GM13976 (cell line): ENCODE measurements at regions not wholly inside any gene's neighbourhood (a gene's known extent, or its start where the extent isn't known, plus 50 kb on each side); places are given as distances from the start of the nearest gene placed in this dataset.

Experiments used
- DNase-seq: peaks from one replicate; pipeline ENCODE4 v3.0.0; 2012; ENCODE audit warnings: low spot score
- CTCF ChIP-seq: IDR thresholded peaks from 2 replicates; pipeline ENCODE4 v1.5.1; 2012; ENCODE audit warnings: borderline replicate concordance, mild to moderate bottlenecking; ENCODE audit not compliant: insufficient read depth; ENCODE audit errors: extremely low read depth, missing control alignments, control extremely low read depth
- in situ Hi-C: fragments of 300-500 bp; cut with MboI; formaldehyde crosslinking; loops from one replicate; pipeline ENCODE4 v1.12.0; 2022; ENCODE audit warnings: low sequenced_read_pairs, mixed read lengths, inconsistent platforms; ENCODE audit not compliant: unreplicated experiment

GRCh38 chr2:144615866-144616565 is 96.1 kb upstream of the ZEB2 start:
- in situ Hi-C loops: no loop called here
- no peak for DNase-seq

GRCh38 chr2:144607891-144608521 is 88.1 kb upstream of the ZEB2 start:
- in situ Hi-C loops: no loop called here
- TF ChIP-seq CTCF: no peak
- DNase-seq: no peak

More at GRCh38 chr2:144615866-144616565, 96.1 kb upstream of the ZEB2 start:
- TF ChIP-seq CTCF: no peak

- DNase-seq: no peak
- in situ Hi-C loops: no loop called here
- no peak for TF ChIP-seq CTCF
Measured at GRCh38 chr2:144607099-144607498, 87.2 kb upstream of the ZEB2 start.

GRCh38 chr2:144606466-144607095 is 86.7 kb upstream of the ZEB2 start:
- no peak for DNase-seq
- in situ Hi-C loops: no loop called here
- TF ChIP-seq CTCF: no peak

DNA sequence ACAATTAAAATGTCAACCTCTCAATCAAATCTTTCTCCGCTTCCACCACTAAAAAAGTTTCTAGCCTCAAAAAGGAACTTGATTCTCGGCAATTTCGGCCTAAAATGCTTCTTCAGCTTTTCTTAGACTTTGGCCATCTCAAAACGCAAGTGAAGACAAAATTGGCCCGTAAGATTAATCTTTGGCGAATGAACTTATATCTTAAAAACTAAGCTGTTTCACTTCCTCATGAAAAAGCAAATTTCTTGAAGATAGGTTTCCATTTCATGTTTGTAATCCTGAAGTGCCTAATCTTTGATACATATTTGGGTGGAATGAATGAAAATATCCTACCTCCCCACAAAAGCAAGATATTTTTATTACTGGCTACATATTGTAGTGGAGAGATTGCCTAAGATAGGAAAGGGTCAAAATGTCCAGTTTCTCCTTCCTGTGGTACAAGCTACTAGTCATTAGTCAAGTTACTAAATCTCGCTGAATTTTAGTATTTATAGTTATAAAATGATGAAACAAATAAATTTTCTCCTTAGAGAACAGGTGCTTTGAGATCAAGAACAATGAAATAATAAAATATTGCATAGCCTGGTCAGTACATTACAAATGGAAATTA is 85.4 kb upstream of the ZEB2 start:
- TF ChIP-seq CTCF: no peak
- in situ Hi-C loops: no loop called here
- no peak for DNase-seq

DNA sequence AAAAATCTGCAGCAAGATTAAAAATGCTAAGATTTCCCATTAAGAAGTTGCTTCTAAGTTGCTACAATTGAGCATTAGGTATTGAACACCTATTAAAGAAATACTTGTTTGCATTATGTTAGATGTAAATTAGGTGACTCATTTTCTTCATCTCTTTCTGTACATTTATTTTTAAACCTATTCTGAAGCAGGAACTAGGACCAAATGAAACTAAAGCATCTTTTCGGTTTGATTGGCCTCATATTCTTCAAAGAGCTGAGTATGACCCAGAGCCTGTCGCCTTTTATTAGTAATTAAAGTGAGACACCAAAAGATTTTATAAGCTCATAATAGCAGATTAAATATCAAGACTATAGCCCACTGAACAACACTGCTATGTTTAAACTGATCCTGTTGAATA is 83.4 kb upstream of the ZEB2 start:
- no peak for DNase-seq
- in situ Hi-C loops: no loop called here
- no peak for TF ChIP-seq CTCF
